ENCODE measurements at regions not wholly inside any gene's neighbourhood (a gene's known extent, or its start where the extent isn't known, plus 50 kb on each side); places are given as distances from the start of the nearest gene placed in this dataset.
"Not testable (repeated sequence)": the region's sequence is repeated elsewhere in the genome, so short reads cannot be mapped to it uniquely, and the experiment has no call there.

GRCh38 chr1:164137273-164137925 lies 421.6 kb upstream of the PBX1 start:
- TF ChIP-seq POLR2AphosphoS5 (IDR thresholded peaks at IDR 0.05; ENCODE audit: low read depth, low read length) (no peak), PAX5 (IDR thresholded peaks at IDR 0.05; ENCODE audit: insufficient read depth, low read length, severe bottlenecking) (no peak), TAF1 (IDR thresholded peaks at IDR 0.05; ENCODE audit: low read depth, low read length) (no peak), POLR2A (IDR thresholded peaks at IDR 0.05; ENCODE audit: low read depth, low read length) (no peak), POU2F2 (IDR thresholded peaks at IDR 0.05; ENCODE audit: low read depth, low read length) (no peak), SPI1 (IDR thresholded peaks at IDR 0.05; ENCODE audit: low read depth, low read length) (no peak)
- no peak for DNase-seq (ENCODE audit: insufficient read length, low spot score)
- FAIRE-seq = no peak

- DNase-seq (ENCODE audit: insufficient read length, low spot score) = no peak
- no peak for FAIRE-seq
- no peak for TF ChIP-seq PAX5 (IDR thresholded peaks at IDR 0.05; ENCODE audit: insufficient read depth, low read length, severe bottlenecking)
Observed at GRCh38 chr1:164141797-164142196, 417.2 kb upstream of the PBX1 start.

GRCh38 chr1:164154622-164155021 lies 404.4 kb upstream of the PBX1 start:
- FAIRE-seq (no peak), DNase-seq (ENCODE audit: insufficient read length, low spot score) (no peak)
- TF ChIP-seq SPI1 (IDR thresholded peaks at IDR 0.05; ENCODE audit: low read depth, low read length) = no peak
- TF ChIP-seq TAF1 (IDR thresholded peaks at IDR 0.05; ENCODE audit: low read depth, low read length) = no peak
- TF ChIP-seq POU2F2 (IDR thresholded peaks at IDR 0.05; ENCODE audit: low read depth, low read length) = no peak
- TF ChIP-seq PAX5 (IDR thresholded peaks at IDR 0.05; ENCODE audit: insufficient read depth, low read length, severe bottlenecking) = no peak
- TF ChIP-seq POLR2AphosphoS5 (IDR thresholded peaks at IDR 0.05; ENCODE audit: low read depth, low read length) = no peak
- TF ChIP-seq POLR2A (IDR thresholded peaks at IDR 0.05; ENCODE audit: low read depth, low read length) = no peak

- FAIRE-seq (no peak), DNase-seq (ENCODE audit: insufficient read length, low spot score) (no peak)
- no peak for TF ChIP-seq POU2F2 (IDR thresholded peaks at IDR 0.05; ENCODE audit: low read depth, low read length)
- TF ChIP-seq PAX5 (IDR thresholded peaks at IDR 0.05; ENCODE audit: insufficient read depth, low read length, severe bottlenecking) = no peak
- no peak for TF ChIP-seq SPI1 (IDR thresholded peaks at IDR 0.05; ENCODE audit: low read depth, low read length)
- no peak for TF ChIP-seq POLR2AphosphoS5 (IDR thresholded peaks at IDR 0.05; ENCODE audit: low read depth, low read length)
- TF ChIP-seq TAF1 (IDR thresholded peaks at IDR 0.05; ENCODE audit: low read depth, low read length) = no peak
- no peak for TF ChIP-seq POLR2A (IDR thresholded peaks at IDR 0.05; ENCODE audit: low read depth, low read length)
Observed at GRCh38 chr1:164155347-164155746, 403.6 kb upstream of the PBX1 start.

GRCh38 chr1:164163289-164163849 lies 395.6 kb upstream of the PBX1 start:
- TF ChIP-seq POLR2A (IDR thresholded peaks at IDR 0.05; ENCODE audit: low read depth, low read length) = no peak
- no peak for TF ChIP-seq POLR2AphosphoS5 (IDR thresholded peaks at IDR 0.05; ENCODE audit: low read depth, low read length)
- no peak for TF ChIP-seq POU2F2 (IDR thresholded peaks at IDR 0.05; ENCODE audit: low read depth, low read length)
- TF ChIP-seq PAX5 (IDR thresholded peaks at IDR 0.05; ENCODE audit: insufficient read depth, low read length, severe bottlenecking) = no peak
- TF ChIP-seq TAF1 (IDR thresholded peaks at IDR 0.05; ENCODE audit: low read depth, low read length) = no peak
- no peak for TF ChIP-seq SPI1 (IDR thresholded peaks at IDR 0.05; ENCODE audit: low read depth, low read length)
- FAIRE-seq = no peak

GRCh38 chr1:164165466-164165865 lies 393.5 kb upstream of the PBX1 start:
- TF ChIP-seq TAF1 (IDR thresholded peaks at IDR 0.05; ENCODE audit: low read depth, low read length) (no peak), SPI1 (IDR thresholded peaks at IDR 0.05; ENCODE audit: low read depth, low read length) (no peak), POLR2A (IDR thresholded peaks at IDR 0.05; ENCODE audit: low read depth, low read length) (no peak), POLR2AphosphoS5 (IDR thresholded peaks at IDR 0.05; ENCODE audit: low read depth, low read length) (no peak), POU2F2 (IDR thresholded peaks at IDR 0.05; ENCODE audit: low read depth, low read length) (no peak), PAX5 (IDR thresholded peaks at IDR 0.05; ENCODE audit: insufficient read depth, low read length, severe bottlenecking) (no peak)
- no peak for FAIRE-seq
- no peak for DNase-seq (ENCODE audit: insufficient read length, low spot score)

More at GRCh38 chr1:164163289-164163849, 395.6 kb upstream of the PBX1 start:
- DNase-seq (ENCODE audit: insufficient read length, low spot score) = no peak

- not testable (repeated sequence) for DNase-seq (ENCODE audit: insufficient read length, low spot score); FAIRE-seq
Observed at GRCh38 chr1:164166454-164166853, 392.5 kb upstream of the PBX1 start.

GRCh38 chr1:164177118-164177517 lies 381.9 kb upstream of the PBX1 start:
- TF ChIP-seq POU2F2 (IDR thresholded peaks at IDR 0.05; ENCODE audit: low read depth, low read length) (no peak), POLR2A (IDR thresholded peaks at IDR 0.05; ENCODE audit: low read depth, low read length) (no peak), SPI1 (IDR thresholded peaks at IDR 0.05; ENCODE audit: low read depth, low read length) (no peak)
- DNase-seq (ENCODE audit: insufficient read length, low spot score) (no peak), FAIRE-seq (no peak)

- TF ChIP-seq TAF1 (IDR thresholded peaks at IDR 0.05; ENCODE audit: low read depth, low read length) (no peak), POLR2AphosphoS5 (IDR thresholded peaks at IDR 0.05; ENCODE audit: low read depth, low read length) (no peak), SPI1 (IDR thresholded peaks at IDR 0.05; ENCODE audit: low read depth, low read length) (no peak), PAX5 (IDR thresholded peaks at IDR 0.05; ENCODE audit: insufficient read depth, low read length, severe bottlenecking) (no peak), POU2F2 (IDR thresholded peaks at IDR 0.05; ENCODE audit: low read depth, low read length) (no peak), POLR2A (IDR thresholded peaks at IDR 0.05; ENCODE audit: low read depth, low read length) (no peak)
- DNase-seq (ENCODE audit: insufficient read length, low spot score) = no peak
- FAIRE-seq = no peak
Observed at GRCh38 chr1:164180824-164181223, 378.2 kb upstream of the PBX1 start.

- DNase-seq (ENCODE audit: insufficient read length, low spot score) (no peak), FAIRE-seq (no peak)
- TF ChIP-seq SPI1 (IDR thresholded peaks at IDR 0.05; ENCODE audit: low read depth, low read length) (no peak), TAF1 (IDR thresholded peaks at IDR 0.05; ENCODE audit: low read depth, low read length) (no peak), POLR2A (IDR thresholded peaks at IDR 0.05; ENCODE audit: low read depth, low read length) (no peak), POLR2AphosphoS5 (IDR thresholded peaks at IDR 0.05; ENCODE audit: low read depth, low read length) (no peak), PAX5 (IDR thresholded peaks at IDR 0.05; ENCODE audit: insufficient read depth, low read length, severe bottlenecking) (no peak), POU2F2 (IDR thresholded peaks at IDR 0.05; ENCODE audit: low read depth, low read length) (no peak)
Observed at GRCh38 chr1:164183854-164184635, 374.9 kb upstream of the PBX1 start.
